Neural progenitor cell (in vitro differentiated cells): ENCODE measurements at regions not wholly inside any gene's neighbourhood (a gene's known extent, or its start where the extent isn't known, plus 50 kb on each side); places are given as distances from the start of the nearest gene placed in this dataset.

Experiments
- DNase-seq: peaks from one replicate; pipeline ENCODE4 v3.0.0-alpha.2; 2016; ENCODE audit warnings: low spot score
- H2AFZ ChIP-seq: fragments of 200-600 bp; sonication (generic); replicated peaks from 2 replicates; pipeline ENCODE4 v1.6.1; 2016; ENCODE audit warnings: antibody characterized with exemption
- H3F3A ChIP-seq: fragments of 200-600 bp; sonication (generic); 2 replicates; pipeline ENCODE4 v1.6.1; 2016; ENCODE audit warnings: antibody characterized with exemption, low read depth
- H3K27ac ChIP-seq: fragments of 200-600 bp; sonication (generic); 2 replicates; pipeline ENCODE4 v1.5.1; 2016; ENCODE audit warnings: mild to moderate bottlenecking
- H3K27me3 ChIP-seq: fragments of 200-600 bp; sonication (generic); 2 replicates; pipeline ENCODE4 v1.6.1; 2016; ENCODE audit warnings: mild to moderate bottlenecking, moderate library complexity
- H3K36me3 ChIP-seq: fragments of 200-600 bp; sonication (generic); 2 replicates; pipeline ENCODE4 v1.5.1; 2016
- H3K4me1 ChIP-seq: fragments of 200-600 bp; sonication (generic); 2 replicates; pipeline ENCODE4 v1.6.1; 2016; ENCODE audit warnings: mixed run types
- H3K4me2 ChIP-seq: fragments of 200-600 bp; sonication (generic); 2 replicates; pipeline ENCODE4 v1.6.1; 2016
- H3K4me3 ChIP-seq: fragments of 200-600 bp; sonication (generic); 2 replicates; pipeline ENCODE4 v1.5.1; 2016
- H3K79me2 ChIP-seq: fragments of 200-600 bp; sonication (generic); 2 replicates; pipeline ENCODE4 v1.6.1; 2016; ENCODE audit warnings: low read depth
- H3K9ac ChIP-seq: fragments of 200-600 bp; sonication (generic); 2 replicates; pipeline ENCODE4 v1.6.1; 2016
- H3K9me3 ChIP-seq: fragments of 200-600 bp; sonication (generic); 2 replicates; pipeline ENCODE4 v1.5.1; 2016; ENCODE audit warnings: low read depth
- H4K20me1 ChIP-seq: fragments of 200-600 bp; sonication (generic); 2 replicates; pipeline ENCODE4 v1.6.1; 2016; ENCODE audit warnings: low read depth
- H3K27ac Mint-ChIP-seq: 3 replicates; pipeline ENCODE4 v1.8.0; 2021; ENCODE audit warnings: mixed read lengths
- H3K27me3 Mint-ChIP-seq: 2 replicates; pipeline ENCODE4 v1.8.0; 2022; ENCODE audit warnings: low read depth, mild to moderate bottlenecking, inconsistent platforms, moderate library complexity, mixed read lengths; ENCODE audit not compliant: insufficient read depth
- H3K36me3 Mint-ChIP-seq: 3 replicates; pipeline ENCODE4 v1.8.0; 2021; ENCODE audit warnings: mixed read lengths
- H3K4me1 Mint-ChIP-seq: 3 replicates; pipeline ENCODE4 v1.8.0; 2021; ENCODE audit warnings: mixed read lengths
- H3K4me3 Mint-ChIP-seq: 3 replicates; pipeline ENCODE4 v1.8.0; 2021; ENCODE audit warnings: mild to moderate bottlenecking, moderate library complexity, mixed read lengths
- H3K9me3 Mint-ChIP-seq: 3 replicates; pipeline ENCODE4 v1.8.0; 2020; ENCODE audit warnings: mixed read lengths
- EZH2 ChIP-seq: fragments of 200-600 bp; sonication (generic); IDR thresholded peaks from 2 replicates; pipeline ENCODE4 v1.6.1; 2017; ENCODE audit warnings: antibody characterized with exemption, mild to moderate bottlenecking, moderate library complexity
- EZH2phosphoT487 ChIP-seq: fragments of 200-600 bp; sonication (generic); IDR thresholded peaks from 2 replicates; pipeline ENCODE4 v1.6.1; 2017; ENCODE audit warnings: antibody characterized with exemption
- TF ChIP-seq, protein P1 (sequence below): fragments of 200-600 bp; sonication (generic); IDR thresholded peaks from 2 replicates; pipeline ENCODE4 v1.5.1; 2017; ENCODE audit warnings: antibody characterized with exemption, mild to moderate bottlenecking

- peaks cover 2% of the 10 kb centered on the region for H3K36me3 Mint-ChIP-seq
- no peak overlapping the region for H2AFZ ChIP-seq
- no peaks in the 10 kb centered on the region for H3K4me1 ChIP-seq
- no peak overlapping the region for H3K4me3 ChIP-seq
- H3K9ac ChIP-seq = no peak overlapping the region
- no peak overlapping the region for H3K27ac ChIP-seq
- H3K36me3 ChIP-seq = no peaks in the 10 kb centered on the region
- H3K27me3 ChIP-seq = no peaks in the 10 kb centered on the region
- H3K27ac Mint-ChIP-seq = no peak overlapping the region
- H3K4me1 Mint-ChIP-seq = peaks cover 8% of the 10 kb centered on the region
- no peaks in the 10 kb centered on the region for H3K79me2 ChIP-seq
- no peak overlapping the region for H3K4me3 Mint-ChIP-seq
- no peaks in the 10 kb centered on the region for H3K27me3 Mint-ChIP-seq
- H3K4me2 ChIP-seq = no peak overlapping the region
- DNase-seq = no peak
- peaks cover 10% of the 10 kb centered on the region for H3K9me3 ChIP-seq
- peaks cover 22% of the 10 kb centered on the region for H3K9me3 Mint-ChIP-seq
- H4K20me1 ChIP-seq = no peaks in the 10 kb centered on the region
- no peaks in the 10 kb centered on the region for H3F3A ChIP-seq
- TF ChIP-seq EZH2phosphoT487 (no peak), EZH2 (no peak)
- TF ChIP-seq, protein P1, sequence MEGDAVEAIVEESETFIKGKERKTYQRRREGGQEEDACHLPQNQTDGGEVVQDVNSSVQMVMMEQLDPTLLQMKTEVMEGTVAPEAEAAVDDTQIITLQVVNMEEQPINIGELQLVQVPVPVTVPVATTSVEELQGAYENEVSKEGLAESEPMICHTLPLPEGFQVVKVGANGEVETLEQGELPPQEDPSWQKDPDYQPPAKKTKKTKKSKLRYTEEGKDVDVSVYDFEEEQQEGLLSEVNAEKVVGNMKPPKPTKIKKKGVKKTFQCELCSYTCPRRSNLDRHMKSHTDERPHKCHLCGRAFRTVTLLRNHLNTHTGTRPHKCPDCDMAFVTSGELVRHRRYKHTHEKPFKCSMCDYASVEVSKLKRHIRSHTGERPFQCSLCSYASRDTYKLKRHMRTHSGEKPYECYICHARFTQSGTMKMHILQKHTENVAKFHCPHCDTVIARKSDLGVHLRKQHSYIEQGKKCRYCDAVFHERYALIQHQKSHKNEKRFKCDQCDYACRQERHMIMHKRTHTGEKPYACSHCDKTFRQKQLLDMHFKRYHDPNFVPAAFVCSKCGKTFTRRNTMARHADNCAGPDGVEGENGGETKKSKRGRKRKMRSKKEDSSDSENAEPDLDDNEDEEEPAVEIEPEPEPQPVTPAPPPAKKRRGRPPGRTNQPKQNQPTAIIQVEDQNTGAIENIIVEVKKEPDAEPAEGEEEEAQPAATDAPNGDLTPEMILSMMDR = no peak
These were observed 83.9 kb upstream of the IRX5 start for GRCh38 chr16:54846766-54847165.

- Histone ChIP-seq H3K9me3 (peaks cover 10% of the 10 kb centered on the region), H3K27me3 (no peaks in the 10 kb centered on the region), H3K27ac (no peak overlapping the region), H2AFZ (no peak overlapping the region), H3K4me3 (no peak overlapping the region), H3K79me2 (no peaks in the 10 kb centered on the region), H3F3A (no peaks in the 10 kb centered on the region), H4K20me1 (no peaks in the 10 kb centered on the region), H3K4me1 (no peaks in the 10 kb centered on the region), H3K4me2 (no peak overlapping the region), H3K9ac (no peak overlapping the region), H3K36me3 (no peaks in the 10 kb centered on the region)
- Mint-ChIP-seq H3K36me3 (peaks cover 2% of the 10 kb centered on the region), H3K4me1 (peaks cover 4% of the 10 kb centered on the region), H3K27ac (no peak overlapping the region), H3K9me3 (peaks cover 28% of the 10 kb centered on the region), H3K4me3 (no peak overlapping the region), H3K27me3 (peaks cover 2% of the 10 kb centered on the region)
- DNase-seq = no peak
- TF ChIP-seq EZH2phosphoT487 (no peak), EZH2 (no peak)
- TF ChIP-seq, protein P1 = no peak
These were observed 87.3 kb upstream of the IRX5 start for GRCh38 chr16:54843424-54843750.

DNA sequence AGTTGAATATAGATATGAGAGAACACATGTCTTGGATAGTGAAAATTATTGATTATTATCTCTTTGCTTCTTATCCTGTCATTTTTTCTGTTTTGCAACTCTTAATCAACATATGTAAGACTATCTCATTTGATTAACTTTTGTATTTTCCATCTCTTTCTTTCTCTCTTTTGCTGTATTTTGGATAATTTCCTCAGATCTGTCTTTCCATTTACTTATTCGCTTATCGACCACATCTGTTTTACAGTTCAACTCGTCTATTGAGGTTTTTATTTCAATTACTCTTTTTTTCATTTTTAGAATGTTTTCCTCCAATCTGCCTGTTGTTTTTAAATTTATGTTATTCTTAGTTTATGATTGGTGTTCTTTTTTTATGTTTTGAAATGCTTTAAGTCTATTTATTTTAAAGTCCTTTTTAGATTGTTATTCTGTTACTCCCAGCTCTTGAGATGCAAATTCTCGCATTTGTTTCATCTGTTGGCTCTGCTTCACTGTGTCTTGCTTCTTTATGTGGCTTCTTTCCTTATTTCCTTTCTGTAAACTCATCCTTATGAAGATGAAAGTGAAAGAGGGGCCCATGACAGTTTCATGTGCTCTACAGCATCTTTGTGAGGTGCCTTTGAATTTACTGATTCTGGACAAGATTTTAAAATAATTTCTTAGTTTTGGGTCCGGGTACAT, 87.8 kb upstream of the IRX5 start:
- peaks cover 2% of the 10 kb centered on the region for H3K36me3 Mint-ChIP-seq
- TF ChIP-seq EZH2phosphoT487 = no peak
- TF ChIP-seq, protein P1 = no peak
- TF ChIP-seq EZH2 = no peak
- Histone ChIP-seq H3K27ac (no peak overlapping the region), H3K79me2 (no peaks in the 10 kb centered on the region), H4K20me1 (no peaks in the 10 kb centered on the region), H3K4me1 (no peaks in the 10 kb centered on the region), H3F3A (no peaks in the 10 kb centered on the region), H3K36me3 (no peaks in the 10 kb centered on the region), H2AFZ (no peak overlapping the region), H3K4me3 (no peak overlapping the region), H3K27me3 (no peaks in the 10 kb centered on the region), H3K4me2 (no peak overlapping the region), H3K9ac (no peak overlapping the region), H3K9me3 (peaks cover 10% of the 10 kb centered on the region)
- H3K27me3 Mint-ChIP-seq = peaks cover 2% of the 10 kb centered on the region
- no peak overlapping the region for H3K4me3 Mint-ChIP-seq
- no peaks in the 10 kb centered on the region for H3K4me1 Mint-ChIP-seq
- H3K9me3 Mint-ChIP-seq = peaks cover 28% of the 10 kb centered on the region
- H3K27ac Mint-ChIP-seq = no peak overlapping the region
- DNase-seq = no peak
